SH-SY5Y (cell line): ENCODE measurements at regions not wholly inside any gene's neighbourhood (a gene's known extent, or its start where the extent isn't known, plus 50 kb on each side); places are given as distances from the start of the nearest gene placed in this dataset.
A peak's percentile ranks its signal among the peaks of the same experiment; 100 is the strongest.

Experiments used
- GATA2 ChIP-seq: IDR thresholded peaks from 2 replicates; pipeline ENCODE4 v1.6.1; 2011; ENCODE audit warnings: mild to moderate bottlenecking, low read depth, low read length
- GATA3 ChIP-seq: IDR thresholded peaks from 2 replicates; pipeline ENCODE4 v1.6.1; 2011; ENCODE audit warnings: low read depth, mild to moderate bottlenecking, low read length, moderate library complexity

DNA sequence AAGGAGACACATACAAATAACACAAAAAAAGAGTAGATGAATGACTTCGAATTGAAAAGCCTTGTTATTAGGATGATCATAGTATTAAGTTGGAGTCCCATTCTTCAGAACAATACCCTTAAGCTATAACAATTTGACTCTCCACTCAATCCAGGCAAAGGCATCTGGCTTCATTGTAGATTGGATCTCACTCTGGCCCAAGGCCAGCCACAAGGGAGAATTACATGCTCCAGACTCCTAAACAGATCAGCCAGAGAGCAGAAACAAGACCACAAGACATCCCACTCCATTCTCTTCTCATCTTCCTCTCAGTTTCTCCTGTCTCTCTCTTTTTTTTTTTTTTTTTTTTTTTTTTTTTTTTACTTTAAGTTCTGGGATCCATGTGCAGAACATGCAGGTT, 213.9 kb downstream of the DHX15 start:
- no peak for TF ChIP-seq GATA3
- peak; percentile 17; the same call in 1 of the 2 replicates for TF ChIP-seq GATA2
